HepG2 (cell line): ENCODE measurements at regions not wholly inside any gene's neighbourhood (a gene's known extent, or its start where the extent isn't known, plus 50 kb on each side); places are given as distances from the start of the nearest gene placed in this dataset.

Experiments
- ATAC-seq: fragments of 200-7000 bp; cut with Tn5 transposase; 3 replicates; pipeline ENCODE4 v1.9.1; 2020; ENCODE audit warnings: mild to moderate bottlenecking, moderate library complexity
- BruUV-seq: library from RNA; stranded (reverse); fragments of 400-500 nt; replicated peaks from 2 replicates; lab custom pipeline; 2021; lab: Mats Ljungman, UMichigan
- CTCF ChIA-PET: fragments of 300-600 bp; formaldehyde crosslinking; extraction: SDS; loops from one replicate; lab custom pipeline; 2021; ENCODE audit warnings: low total read pairs, inconsistent platforms, low intra/inter-chr PET ratio; lab: Yijun Ruan, JAX
- POLR2A ChIA-PET: fragments of 350-600 bp; sonication (Branson Sonifier 250); formaldehyde crosslinking; loops from one replicate; lab custom pipeline; 2020; ENCODE audit warnings: antibody characterized with exemption, inconsistent platforms; lab: Yijun Ruan, JAX
- DNase-seq: peaks from one replicate; pipeline ENCODE4 v3.0.0-alpha.2; 2015; ENCODE audit warnings: low spot score
- FAIRE-seq: peaks from 3 replicates; lab custom pipeline; 2011; peaks lifted over from hg19 to GRCh38; lab: Jason Lieb, UNC
- H2AFZ ChIP-seq: one replicate; pipeline ENCODE4 v1.6.1; 2011; ENCODE audit warnings: low read length, inconsistent platforms
- H3K27ac ChIP-seq: fragments of 300-600 bp; 3 replicates; pipeline ENCODE4 v1.8.0; 2011; ENCODE audit warnings: mixed run types, mild to moderate bottlenecking, mixed read lengths, low read length, inconsistent platforms; ENCODE audit not compliant: insufficient read depth; ENCODE audit errors: extremely low read length
- H3K27me3 ChIP-seq, 2 experiments: fragments of 200-600 bp in 1 of 2; 2 replicates in 1 of 2; 3 replicates in 1 of 2; pipeline versions ENCODE4 v1.6.0 to v1.8.0; 2011; ENCODE audit warnings: low read length in 2 of 2, mild to moderate bottlenecking in 2 of 2, moderate library complexity in 2 of 2, inconsistent platforms in 1 of 2; ENCODE audit not compliant: insufficient read depth in 2 of 2, control insufficient read depth in 1 of 2
- H3K36me3 ChIP-seq, 2 experiments: fragments of 200-600 bp in 1 of 2; replicated peaks in 1 of 2; 2 replicates in 1 of 2; 3 replicates in 1 of 2; pipeline versions ENCODE4 v1.5.1 to v1.8.0; 2011; ENCODE audit warnings: low read length in 2 of 2, inconsistent platforms in 1 of 2; ENCODE audit not compliant: insufficient read depth in 2 of 2, control insufficient read depth in 1 of 2
- H3K4me1 ChIP-seq: 2 replicates; pipeline ENCODE4 v1.5.1; 2012; ENCODE audit warnings: low read length, inconsistent platforms; ENCODE audit not compliant: insufficient read depth
- H3K4me2 ChIP-seq: 2 replicates; pipeline ENCODE4 v1.6.0; 2011; ENCODE audit warnings: low read depth, low read length, inconsistent platforms
- H3K4me3 ChIP-seq, 3 experiments: fragments of 200-600 bp in 1 of 3; sonication (generic), shearing (Covaris generic) in 1 of 3; replicated peaks in 1 of 3; 2 replicates each; pipeline ENCODE4 v1.5.1; 2011 to 2016; ENCODE audit warnings: low read length in 3 of 3, inconsistent platforms in 2 of 3, low read depth in 2 of 3, mild to moderate bottlenecking in 2 of 3, control low read depth in 1 of 3, mixed read lengths in 1 of 3; ENCODE audit not compliant: insufficient read depth in 1 of 3
- H3K79me2 ChIP-seq: one replicate; pipeline ENCODE4 v1.6.1; 2011; ENCODE audit warnings: low read length, inconsistent platforms; ENCODE audit not compliant: insufficient read depth
- H3K9ac ChIP-seq: 2 replicates; pipeline ENCODE4 v1.6.0; 2011; ENCODE audit warnings: mild to moderate bottlenecking, low read depth, low read length, inconsistent platforms; ENCODE audit not compliant: insufficient read depth
- H3K9me3 ChIP-seq: 2 replicates; pipeline ENCODE4 v1.5.1; 2012; ENCODE audit warnings: mild to moderate bottlenecking, low read length
- H4K20me1 ChIP-seq: 2 replicates; pipeline ENCODE4 v1.6.0; 2011; ENCODE audit warnings: inconsistent platforms, mild to moderate bottlenecking, low read length, moderate library complexity; ENCODE audit not compliant: insufficient read depth
- FOXA3 ChIP-seq: IDR thresholded peaks from 2 replicates; pipeline ENCODE4 v1.6.1; 2016; ENCODE audit warnings: missing genetic modification reagents, missing compliant biosample characterization
- GABPB1 ChIP-seq: IDR thresholded peaks from 2 replicates; pipeline ENCODE4 v1.6.1; 2016; ENCODE audit warnings: mild to moderate bottlenecking, missing genetic modification reagents, moderate library complexity, missing compliant biosample characterization
- GLI4 ChIP-seq: sonication (generic); formaldehyde crosslinking; IDR thresholded peaks from 2 replicates; pipeline ENCODE4 v1.5.1; 2020; ENCODE audit warnings: missing genetic modification reagents, mild to moderate bottlenecking, moderate library complexity, borderline replicate concordance
- KDM2A ChIP-seq: sonication (generic); formaldehyde crosslinking; IDR thresholded peaks from 2 replicates; pipeline ENCODE4 v1.4.0; 2020; ENCODE audit warnings: low read depth, missing genetic modification reagents, borderline replicate concordance
- MYC ChIP-seq: sonication (generic); formaldehyde crosslinking; IDR thresholded peaks from 2 replicates; pipeline ENCODE4 v1.9.0; 2021; ENCODE audit warnings: missing genetic modification reagents, borderline replicate concordance
- NFE2L1 ChIP-seq: sonication (generic); formaldehyde crosslinking; IDR thresholded peaks from 2 replicates; pipeline ENCODE4 v1.4.0; 2020; ENCODE audit warnings: missing genetic modification reagents, mild to moderate bottlenecking, borderline replicate concordance
- SNAPC4 ChIP-seq: sonication (generic); formaldehyde crosslinking; IDR thresholded peaks from 2 replicates; pipeline ENCODE4 v1.4.0; 2020; ENCODE audit warnings: mild to moderate bottlenecking, missing genetic modification reagents
- TBP ChIP-seq: sonication (generic); formaldehyde crosslinking; IDR thresholded peaks from 2 replicates; pipeline ENCODE4 v1.5.0; 2020; ENCODE audit warnings: missing genetic modification reagents
- TOPORS ChIP-seq: sonication (generic); formaldehyde crosslinking; IDR thresholded peaks from 2 replicates; pipeline ENCODE4 v1.8.0; 2023; ENCODE audit warnings: mild to moderate bottlenecking, missing genetic modification reagents
- ZBTB42 ChIP-seq: sonication (generic); formaldehyde crosslinking; IDR thresholded peaks from 2 replicates; pipeline ENCODE4 v1.5.0; 2020; ENCODE audit warnings: mild to moderate bottlenecking, missing genetic modification reagents
- ZNF550 ChIP-seq: sonication (generic); formaldehyde crosslinking; IDR thresholded peaks from 2 replicates; pipeline ENCODE4 v1.4.0; 2020; ENCODE audit warnings: mild to moderate bottlenecking, missing genetic modification reagents, borderline replicate concordance
- ZNF572 ChIP-seq: sonication (generic); formaldehyde crosslinking; IDR thresholded peaks from 2 replicates; pipeline ENCODE4 v1.5.1; 2020; ENCODE audit warnings: mild to moderate bottlenecking, missing genetic modification reagents
- ZNF589 ChIP-seq: sonication (generic); formaldehyde crosslinking; conservative IDR thresholded peaks from 2 replicates; pipeline ENCODE4 v1.8.0; 2022; ENCODE audit warnings: mild to moderate bottlenecking, moderate library complexity, missing genetic modification reagents
- ZNF619 ChIP-seq: sonication (generic); formaldehyde crosslinking; IDR thresholded peaks from 2 replicates; pipeline ENCODE4 v1.4.0; 2020; ENCODE audit warnings: mild to moderate bottlenecking, missing genetic modification reagents
- ZNF775 ChIP-seq: sonication (generic); formaldehyde crosslinking; IDR thresholded peaks from 2 replicates; pipeline ENCODE4 v1.4.0; 2020; ENCODE audit warnings: missing genetic modification reagents, mild to moderate bottlenecking, moderate library complexity, borderline replicate concordance
- in situ Hi-C: cut with HindIII; loops from 2 replicates; pipeline ENCODE4 v1.10.0; 2017; ENCODE audit warnings: low pct_unique_long_range_greater_than_20kb; ENCODE audit not compliant: extremely low pct_ligation_motif_present
- intact Hi-C: fragments of 100-400 bp; cut with micrococcal nuclease; formaldehyde crosslinking; loops from one replicate; pipeline ENCODE4 v1.10.0; 2022; ENCODE audit not compliant: unreplicated experiment

GRCh38 chr12:87385322-87385721, 643.9 kb downstream of the C12orf50 start:
- FAIRE-seq, result no peak
- no peak overlapping the region for H2AFZ ChIP-seq
- H3K27ac ChIP-seq, result no peak overlapping the region
- ChIA-PET CTCF (no interaction called here), POLR2A (no interaction called here)
- no peak for DNase-seq
- H3K9me3 ChIP-seq, result peaks cover 49% of the 10 kb centered on the region
- TF ChIP-seq ZNF775 (CRISPR knock-in tag) (no peak), ZNF619 (CRISPR knock-in tag) (no peak), ZNF589 (CRISPR knock-in tag) (no peak), SNAPC4 (no peak), GLI4 (CRISPR knock-in tag) (no peak), GABPB1 (no peak), ZNF550 (CRISPR knock-in tag) (no peak), TOPORS (no peak), KDM2A (CRISPR knock-in tag) (no peak), ZBTB42 (CRISPR knock-in tag) (no peak), NFE2L1 (CRISPR knock-in tag) (no peak), FOXA3 (CRISPR knock-in tag) (no peak), ZNF572 (CRISPR knock-in tag) (no peak), MYC (CRISPR knock-in tag) (no peak), TBP (CRISPR knock-in tag) (no peak)
- H3K4me2 ChIP-seq, result no peak overlapping the region
- no peak overlapping the region for H3K4me3 ChIP-seq
- no TSS peak for BruUV-seq
- no peaks in the 10 kb centered on the region for H3K27me3 ChIP-seq
- no peak overlapping the region for H3K9ac ChIP-seq
- in situ Hi-C loops, result no loop called here
- no peak for ATAC-seq
- intact Hi-C loops, result no loop called here
- H3K79me2 ChIP-seq, result no peaks in the 10 kb centered on the region
- no peaks in the 10 kb centered on the region for H3K36me3 ChIP-seq
- H3K4me1 ChIP-seq, result no peaks in the 10 kb centered on the region
- no peaks in the 10 kb centered on the region for H4K20me1 ChIP-seq
